ENCODE measurements at regions not wholly inside any gene's neighbourhood (a gene's known extent, or its start where the extent isn't known, plus 50 kb on each side); places are given as distances from the start of the nearest gene placed in this dataset.

DNA sequence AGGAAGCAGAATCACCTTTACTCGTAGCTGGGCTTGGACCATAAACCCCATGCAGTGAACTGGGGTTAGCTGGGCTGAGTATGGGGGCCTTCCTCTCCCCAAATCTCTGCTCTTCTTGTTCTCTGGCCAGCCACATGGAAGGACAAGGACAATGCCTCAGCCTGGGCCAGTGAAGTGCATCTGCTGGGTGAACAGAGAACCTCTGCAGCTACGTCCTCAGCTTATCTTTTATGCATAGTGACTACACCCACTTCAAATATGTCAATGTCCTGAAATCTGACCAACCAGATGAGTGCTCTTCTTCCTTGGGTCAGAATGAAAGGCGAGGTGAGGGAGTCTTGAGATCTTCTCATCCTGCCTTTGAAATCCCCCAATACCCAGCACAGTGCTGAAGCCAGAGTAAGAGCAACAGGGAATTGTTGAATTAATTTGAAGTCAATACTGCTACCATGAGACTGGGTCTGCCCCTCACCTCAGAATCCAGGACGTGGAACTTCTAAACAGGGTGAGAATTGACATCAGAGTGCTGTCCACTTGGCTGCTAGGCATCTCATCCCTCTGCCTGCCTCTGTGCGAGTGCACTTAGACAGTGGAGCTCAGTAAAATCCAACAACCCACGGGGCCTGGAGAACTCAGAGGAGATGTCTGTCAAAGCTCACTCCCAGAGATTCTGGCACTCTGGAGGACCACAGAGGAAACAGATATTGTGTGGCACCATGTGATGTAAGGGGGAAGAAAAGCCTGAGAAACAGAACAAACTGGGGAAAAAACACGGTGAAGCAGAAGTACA, 99.0 kb downstream of the IER5 start:
- Histone ChIP-seq H3K36me3 (ENCODE audit: control insufficient read depth, insufficient read depth, low read length, severe bottlenecking) (no peaks in the 10 kb centered on the region), H3K4me1 (ENCODE audit: control insufficient read depth, insufficient read depth, low read length) (no peaks in the 10 kb centered on the region), H3K27me3 (replicated peaks; ENCODE audit: control insufficient read depth, insufficient read depth, low read length) (peaks cover 60% of the 10 kb centered on the region), H3K9ac (ENCODE audit: low read length) (no peak overlapping the region), H3K4me3 (ENCODE audit: low read length) (no peak overlapping the region), H3K9me3 (ENCODE audit: control insufficient read depth, low read length) (no peaks in the 10 kb centered on the region)
- DNase-seq (ENCODE audit: low read depth), result no peak

DNA sequence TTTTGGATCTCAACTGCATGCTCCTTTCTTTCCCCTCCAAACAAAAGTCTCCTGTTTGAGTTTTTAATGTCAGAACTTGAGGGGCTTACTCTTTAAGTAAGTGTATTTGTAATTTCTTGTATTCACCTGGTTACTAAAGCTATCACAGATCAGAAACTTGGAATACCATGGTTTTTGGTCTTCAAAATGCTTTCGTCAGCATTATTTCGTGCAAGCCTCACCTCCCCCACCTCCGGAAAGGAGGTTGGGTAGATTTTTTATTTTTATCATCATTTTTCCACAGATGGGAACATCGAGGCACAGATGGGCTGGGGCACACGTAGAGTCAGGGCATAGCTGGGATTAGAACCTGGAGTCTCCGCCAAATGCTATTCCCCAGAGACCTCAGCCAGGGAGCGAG, 100.7 kb downstream of the IER5 start:
- Histone ChIP-seq H3K27me3 (replicated peaks; ENCODE audit: control insufficient read depth, insufficient read depth, low read length) (peaks cover 46% of the 10 kb centered on the region), H3K4me3 (ENCODE audit: low read length) (no peak overlapping the region), H3K4me1 (ENCODE audit: control insufficient read depth, insufficient read depth, low read length) (no peaks in the 10 kb centered on the region), H3K9me3 (ENCODE audit: control insufficient read depth, low read length) (no peaks in the 10 kb centered on the region), H3K36me3 (ENCODE audit: control insufficient read depth, insufficient read depth, low read length, severe bottlenecking) (no peaks in the 10 kb centered on the region), H3K9ac (ENCODE audit: low read length) (no peak overlapping the region)
- no peak for DNase-seq (ENCODE audit: low read depth)

DNA sequence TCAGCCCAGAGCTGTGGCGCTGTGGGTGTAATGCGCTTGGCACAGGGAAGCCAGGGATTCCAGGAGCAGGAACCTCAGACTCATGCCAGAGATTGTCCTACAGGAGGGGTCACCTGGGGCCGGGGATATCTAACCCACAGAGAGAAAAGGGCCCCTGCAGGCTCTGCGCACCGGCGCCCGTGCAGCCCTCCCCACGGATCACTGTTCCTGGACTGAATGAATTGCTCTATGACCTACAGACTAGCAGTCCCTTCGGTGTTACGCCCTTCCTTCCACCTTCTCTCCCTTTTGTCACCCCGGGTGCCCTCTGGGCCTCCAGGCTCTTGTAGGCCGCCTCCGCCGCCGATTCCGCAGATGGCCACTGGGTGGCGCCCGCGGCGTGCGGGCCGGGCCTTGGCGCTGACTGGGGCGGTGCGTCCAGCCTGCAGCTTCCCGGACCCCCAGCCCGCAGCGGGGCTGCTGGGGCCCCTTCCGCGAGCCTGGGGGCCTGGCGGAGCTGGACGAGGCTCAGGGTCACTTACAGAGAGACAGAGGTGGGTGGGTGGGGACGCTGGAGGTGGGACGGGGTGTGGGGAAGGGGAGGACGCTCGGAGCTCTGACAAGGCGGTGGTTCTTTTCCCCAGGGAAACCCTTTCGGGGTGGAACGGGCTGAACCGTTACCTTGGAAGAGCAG, 101.3 kb downstream of the IER5 start:
- peaks cover 40% of the 10 kb centered on the region for H3K27me3 ChIP-seq (replicated peaks; ENCODE audit: control insufficient read depth, insufficient read depth, low read length)
- no peak overlapping the region for H3K4me3 ChIP-seq (ENCODE audit: low read length)
- no peaks in the 10 kb centered on the region for H3K9me3 ChIP-seq (ENCODE audit: control insufficient read depth, low read length)
- DNase-seq (ENCODE audit: low read depth), result peak; percentile 74
- no peaks in the 10 kb centered on the region for H3K4me1 ChIP-seq (ENCODE audit: control insufficient read depth, insufficient read depth, low read length)
- no peak overlapping the region for H3K9ac ChIP-seq (ENCODE audit: low read length)
- H3K36me3 ChIP-seq (ENCODE audit: control insufficient read depth, insufficient read depth, low read length, severe bottlenecking), result no peaks in the 10 kb centered on the region

DNA sequence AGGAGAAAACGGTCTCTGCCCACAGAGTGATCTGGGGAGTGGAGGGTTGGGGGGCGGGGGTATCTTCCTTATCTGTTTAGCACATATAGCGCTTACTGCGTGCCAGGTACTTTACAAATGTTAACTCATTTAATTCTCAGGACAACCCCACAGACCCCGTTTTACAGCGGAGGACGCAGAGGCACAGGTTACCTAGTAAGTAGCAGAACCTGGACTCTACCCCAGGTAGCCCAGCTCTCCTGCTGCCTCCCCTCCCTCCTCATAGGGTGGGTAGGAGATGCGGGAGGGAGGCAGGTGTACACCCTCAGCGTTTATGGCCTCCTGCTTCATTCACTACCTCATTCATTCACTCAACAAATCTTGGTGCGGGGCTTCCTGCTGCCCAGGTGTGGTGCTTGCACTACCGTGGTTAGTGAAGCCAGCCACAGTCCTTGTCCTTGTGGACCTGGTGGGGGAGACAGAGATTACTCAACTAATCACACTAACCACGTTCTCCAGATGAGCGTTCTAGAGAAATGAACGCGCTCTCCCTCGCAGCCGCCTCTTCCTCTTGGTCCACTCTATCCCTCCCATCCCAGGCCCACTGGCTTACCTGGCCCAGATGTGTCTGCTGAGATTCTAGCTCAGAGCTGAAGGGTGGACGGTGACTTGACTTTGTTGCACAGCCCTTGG, 102.0 kb downstream of the IER5 start:
- Histone ChIP-seq H3K4me3 (ENCODE audit: low read length) (no peak overlapping the region), H3K9ac (ENCODE audit: low read length) (no peak overlapping the region)
- no peak for DNase-seq (ENCODE audit: low read depth)

DNA sequence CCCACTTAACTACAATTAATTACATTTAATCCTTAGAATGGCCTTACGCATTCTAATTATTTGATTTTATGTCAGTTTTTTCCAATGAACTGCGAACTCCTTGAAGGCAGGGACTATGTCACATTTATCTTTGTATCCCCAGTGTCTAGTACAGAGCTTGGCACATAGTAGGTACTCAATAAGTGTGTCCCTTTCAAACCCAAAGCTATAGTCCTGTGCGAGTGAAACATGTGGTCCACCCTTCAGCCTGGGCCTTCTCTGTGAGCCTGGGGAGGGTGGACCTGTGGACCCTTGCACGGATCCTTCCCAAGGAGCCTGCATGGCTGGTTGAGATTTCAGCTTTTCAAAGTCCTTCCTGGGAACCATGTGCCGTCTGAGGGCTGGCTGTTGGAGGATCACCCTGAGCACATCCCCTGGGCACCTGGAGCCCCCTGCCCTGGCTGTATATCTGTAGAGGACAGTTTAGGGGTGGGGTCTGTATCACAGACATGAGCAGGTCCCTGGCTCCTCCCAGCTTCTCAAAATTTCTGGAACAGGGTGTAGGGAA, 103.1 kb downstream of the IER5 start:
- no peak overlapping the region for H3K9ac ChIP-seq (ENCODE audit: low read length)
- H3K9me3 ChIP-seq (ENCODE audit: control insufficient read depth, low read length), result no peaks in the 10 kb centered on the region
- H3K36me3 ChIP-seq (ENCODE audit: control insufficient read depth, insufficient read depth, low read length, severe bottlenecking), result no peaks in the 10 kb centered on the region
- DNase-seq (ENCODE audit: low read depth), result no peak
- H3K4me3 ChIP-seq (ENCODE audit: low read length), result no peak overlapping the region
- H3K4me1 ChIP-seq (ENCODE audit: control insufficient read depth, insufficient read depth, low read length), result no peaks in the 10 kb centered on the region
- peaks cover 34% of the 10 kb centered on the region for H3K27me3 ChIP-seq (replicated peaks; ENCODE audit: control insufficient read depth, insufficient read depth, low read length)

More for the DNA sequence above, 102.0 kb downstream of the IER5 start:
- Histone ChIP-seq H3K36me3 (ENCODE audit: control insufficient read depth, insufficient read depth, low read length, severe bottlenecking) (no peaks in the 10 kb centered on the region), H3K9me3 (ENCODE audit: control insufficient read depth, low read length) (no peaks in the 10 kb centered on the region), H3K4me1 (ENCODE audit: control insufficient read depth, insufficient read depth, low read length) (no peaks in the 10 kb centered on the region), H3K27me3 (replicated peaks; ENCODE audit: control insufficient read depth, insufficient read depth, low read length) (peaks cover 35% of the 10 kb centered on the region)

DNA sequence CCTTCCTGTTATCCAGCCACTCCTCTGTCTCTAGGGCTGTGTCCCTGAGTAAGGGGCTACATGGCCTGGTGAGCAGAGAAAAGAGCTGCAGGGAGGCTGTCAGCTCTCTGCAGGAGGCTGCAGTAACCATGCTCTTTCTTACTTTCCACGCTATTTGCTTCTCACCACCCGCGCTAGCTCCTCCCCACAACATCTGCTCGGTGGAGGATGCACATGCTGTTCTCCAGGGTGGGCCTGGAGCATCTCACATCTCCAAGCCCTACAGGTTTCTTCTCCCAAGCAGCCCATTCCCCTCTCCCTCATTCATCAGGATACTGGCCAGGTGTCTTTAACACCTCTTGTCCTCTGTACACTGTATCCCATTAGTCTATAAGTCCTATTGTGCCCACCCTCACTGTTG, 103.8 kb downstream of the IER5 start:
- DNase-seq (ENCODE audit: low read depth), result no peak

DNA sequence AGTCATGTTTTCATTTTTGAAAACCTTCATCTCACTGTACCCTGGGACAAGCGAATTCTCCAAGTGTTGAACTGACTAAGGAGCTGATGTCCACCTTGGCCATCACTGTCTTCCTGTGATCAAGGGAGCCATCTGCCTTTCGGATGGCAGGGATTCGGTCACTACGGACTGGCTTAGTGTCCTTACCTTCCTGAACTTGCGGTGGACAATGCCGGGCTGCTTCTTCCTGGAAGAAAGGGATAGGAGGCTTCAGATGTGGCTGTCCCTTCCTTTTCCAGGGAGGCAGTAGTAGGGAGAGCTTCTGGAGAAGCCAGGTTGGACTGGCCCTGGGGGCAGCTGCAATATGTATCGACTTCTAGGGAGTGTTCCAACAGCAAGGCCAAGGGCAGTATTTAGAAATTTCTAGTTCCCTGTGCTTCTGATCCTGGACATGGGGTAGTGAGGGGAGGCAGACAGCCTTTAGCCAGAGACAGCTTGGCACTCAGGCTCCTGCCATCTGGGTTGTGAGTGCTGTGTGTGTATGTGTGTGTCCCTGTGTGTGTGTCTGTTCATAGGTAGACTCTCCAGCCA, 114.6 kb downstream of the IER5 start:
- H3K27me3 ChIP-seq (replicated peaks; ENCODE audit: control insufficient read depth, insufficient read depth, low read length), result peaks cover 29% of the 10 kb centered on the region
- H3K36me3 ChIP-seq (ENCODE audit: control insufficient read depth, insufficient read depth, low read length, severe bottlenecking), result no peaks in the 10 kb centered on the region
- no peak for DNase-seq (ENCODE audit: low read depth)
- H3K9me3 ChIP-seq (ENCODE audit: control insufficient read depth, low read length), result no peaks in the 10 kb centered on the region
- H3K9ac ChIP-seq (ENCODE audit: low read length), result no peak overlapping the region
- no peaks in the 10 kb centered on the region for H3K4me1 ChIP-seq (ENCODE audit: control insufficient read depth, insufficient read depth, low read length)
- H3K4me3 ChIP-seq (ENCODE audit: low read length), result no peak overlapping the region

More for the DNA sequence above, 103.8 kb downstream of the IER5 start:
- Histone ChIP-seq H3K4me1 (ENCODE audit: control insufficient read depth, insufficient read depth, low read length) (no peaks in the 10 kb centered on the region), H3K9ac (ENCODE audit: low read length) (no peak overlapping the region), H3K4me3 (ENCODE audit: low read length) (no peak overlapping the region), H3K9me3 (ENCODE audit: control insufficient read depth, low read length) (no peaks in the 10 kb centered on the region), H3K27me3 (replicated peaks; ENCODE audit: control insufficient read depth, insufficient read depth, low read length) (peaks cover 29% of the 10 kb centered on the region), H3K36me3 (ENCODE audit: control insufficient read depth, insufficient read depth, low read length, severe bottlenecking) (no peaks in the 10 kb centered on the region)

DNA sequence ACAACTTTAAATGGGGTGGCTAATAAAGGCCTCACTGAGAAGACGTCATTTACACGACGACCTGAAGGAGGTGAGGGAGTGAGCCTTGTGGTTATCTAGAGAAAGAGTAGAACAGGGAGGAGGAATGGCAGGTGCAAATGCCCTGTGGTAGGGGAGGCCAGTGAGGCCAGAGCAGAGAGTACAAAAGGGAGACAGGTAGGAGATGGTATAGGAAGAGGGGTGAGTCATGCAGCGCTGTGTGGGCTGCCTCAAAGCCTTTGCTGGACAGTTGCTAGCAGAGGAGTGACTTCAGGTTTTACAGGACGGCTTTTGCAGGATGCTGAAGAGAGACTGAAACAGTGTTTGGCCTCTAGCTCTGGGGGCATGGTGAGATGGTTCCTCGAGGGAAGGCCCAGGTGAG, 116.0 kb downstream of the IER5 start:
- H3K9ac ChIP-seq (ENCODE audit: low read length), result no peak overlapping the region
- H3K4me3 ChIP-seq (ENCODE audit: low read length), result no peak overlapping the region
- DNase-seq (ENCODE audit: low read depth), result no peak
- no peaks in the 10 kb centered on the region for H3K4me1 ChIP-seq (ENCODE audit: control insufficient read depth, insufficient read depth, low read length)
- H3K36me3 ChIP-seq (ENCODE audit: control insufficient read depth, insufficient read depth, low read length, severe bottlenecking), result no peaks in the 10 kb centered on the region
- no peaks in the 10 kb centered on the region for H3K9me3 ChIP-seq (ENCODE audit: control insufficient read depth, low read length)
- H3K27me3 ChIP-seq (replicated peaks; ENCODE audit: control insufficient read depth, insufficient read depth, low read length), result peaks cover 40% of the 10 kb centered on the region

DNA sequence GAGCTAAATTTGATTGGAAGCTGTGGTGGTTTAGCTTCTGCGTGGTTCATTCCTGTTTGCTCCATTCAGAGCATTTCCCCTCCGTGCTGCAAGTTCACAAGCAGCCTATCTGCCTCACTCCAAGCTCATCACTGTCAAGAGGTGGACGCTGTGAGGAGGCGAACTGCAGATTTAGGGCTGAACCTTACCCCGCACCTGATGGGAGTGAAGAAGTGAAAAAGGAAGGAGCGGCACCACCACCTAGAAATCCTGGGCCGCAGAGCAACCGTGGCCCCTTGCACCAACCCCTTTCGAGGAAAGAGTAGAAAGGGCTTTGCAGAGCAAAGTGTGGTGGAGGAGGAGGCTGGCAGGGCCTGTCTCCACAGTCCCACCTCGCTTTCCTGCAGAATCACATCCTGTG, 117.4 kb downstream of the IER5 start:
- Histone ChIP-seq H3K27me3 (replicated peaks; ENCODE audit: control insufficient read depth, insufficient read depth, low read length) (peaks cover 40% of the 10 kb centered on the region), H3K9me3 (ENCODE audit: control insufficient read depth, low read length) (no peaks in the 10 kb centered on the region), H3K9ac (ENCODE audit: low read length) (no peak overlapping the region), H3K36me3 (ENCODE audit: control insufficient read depth, insufficient read depth, low read length, severe bottlenecking) (no peaks in the 10 kb centered on the region), H3K4me1 (ENCODE audit: control insufficient read depth, insufficient read depth, low read length) (no peaks in the 10 kb centered on the region), H3K4me3 (ENCODE audit: low read length) (no peak overlapping the region)
- DNase-seq (ENCODE audit: low read depth), result no peak

DNA sequence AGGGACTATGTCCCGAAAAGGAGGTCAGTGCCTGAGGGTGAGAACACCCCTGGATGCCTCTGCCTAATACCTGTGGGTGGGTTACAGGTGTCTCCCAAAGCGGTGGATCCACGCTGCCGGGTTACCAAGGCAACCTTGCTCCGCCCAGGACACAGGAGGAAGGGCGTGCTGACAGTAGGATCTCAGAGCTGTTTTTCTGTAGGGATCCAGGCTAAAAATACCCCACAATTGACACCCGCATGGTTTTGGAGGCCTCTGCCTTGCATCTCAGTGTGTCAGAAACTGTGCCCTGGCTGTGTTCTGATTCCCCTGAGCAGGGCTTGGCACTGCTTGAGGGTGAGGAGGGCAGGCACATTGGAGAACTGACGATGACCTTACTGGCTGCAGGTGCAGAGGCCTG, 118.0 kb downstream of the IER5 start:
- H3K4me1 ChIP-seq (ENCODE audit: control insufficient read depth, insufficient read depth, low read length), result no peaks in the 10 kb centered on the region
- no peaks in the 10 kb centered on the region for H3K9me3 ChIP-seq (ENCODE audit: control insufficient read depth, low read length)
- no peaks in the 10 kb centered on the region for H3K36me3 ChIP-seq (ENCODE audit: control insufficient read depth, insufficient read depth, low read length, severe bottlenecking)
- peaks cover 45% of the 10 kb centered on the region for H3K27me3 ChIP-seq (replicated peaks; ENCODE audit: control insufficient read depth, insufficient read depth, low read length)
- no peak overlapping the region for H3K9ac ChIP-seq (ENCODE audit: low read length)
- DNase-seq (ENCODE audit: low read depth), result no peak
- no peak overlapping the region for H3K4me3 ChIP-seq (ENCODE audit: low read length)
